Spleen (tissue), 11 donors: ENCODE measurements at regions not wholly inside any gene's neighbourhood (a gene's known extent, or its start where the extent isn't known, plus 50 kb on each side); places are given as distances from the start of the nearest gene placed in this dataset.

Source experiments
- DNase-seq: peaks from one replicate; pipeline ENCODE4 v3.0.0-alpha.2; 2020
- H3K27ac ChIP-seq, 8 donors: fragments of 200-600 bp; sonication (generic) in 7 of 8; 1 replicate in 4 of 8; 2 replicates in 4 of 8; pipeline versions ENCODE4 v1.5.0 to v1.8.0; 2016 to 2021; ENCODE audit warnings: inconsistent platforms in 4 of 8, mild to moderate bottlenecking in 4 of 8, moderate library complexity in 1 of 8
- H3K27me3 ChIP-seq, 7 donors: fragments of 200-600 bp; sonication (generic) in 6 of 7; replicated peaks in 1 of 7; 1 replicate in 4 of 7; 2 replicates in 3 of 7; pipeline versions ENCODE4 v1.5.0 to v1.8.0; 2016 to 2021; ENCODE audit warnings: inconsistent platforms in 3 of 7, mild to moderate bottlenecking in 1 of 7
- H3K36me3 ChIP-seq, 6 donors: fragments of 200-600 bp; sonication (generic) in 5 of 6; 1 replicate in 4 of 6; 2 replicates in 2 of 6; pipeline versions ENCODE4 v1.5.0 to v1.8.0; 2016 to 2021; ENCODE audit warnings: inconsistent platforms in 2 of 6
- H3K4me1 ChIP-seq, 6 donors: fragments of 200-600 bp; sonication (generic) in 5 of 6; 1 replicate in 3 of 6; 2 replicates in 3 of 6; pipeline versions ENCODE4 v1.5.0 to v1.8.0; 2016 to 2021; ENCODE audit warnings: inconsistent platforms in 3 of 6
- H3K4me3 ChIP-seq, 8 donors: fragments of 200-600 bp; sonication (generic) in 7 of 8; 1 replicate in 4 of 8; 2 replicates in 4 of 8; pipeline versions ENCODE4 v1.5.0 to v1.8.0; 2016 to 2021; ENCODE audit warnings: inconsistent platforms in 4 of 8, mild to moderate bottlenecking in 4 of 8, moderate library complexity in 2 of 8
- H3K9me3 ChIP-seq, 8 donors: fragments of 200-600 bp; sonication (generic) in 7 of 8; 1 replicate in 4 of 8; 2 replicates in 4 of 8; pipeline versions ENCODE4 v1.5.0 to v1.8.0; 2016 to 2021; ENCODE audit warnings: inconsistent platforms in 4 of 8
- POLR2A ChIP-seq, 3 donors: fragments of 450-650 bp; IDR thresholded peaks; one replicate each; pipeline ENCODE4 v1.5.1; 2017; ENCODE audit warnings: antibody characterized with exemption in 3 of 3, mild to moderate bottlenecking in 1 of 3
- POLR2AphosphoS5 ChIP-seq, 3 donors: sonication (generic); formaldehyde crosslinking; IDR thresholded peaks; one replicate each; pipeline ENCODE4 v1.5.1; 2017; ENCODE audit warnings: antibody characterized with exemption in 3 of 3
- WGBS, 5 donors: extraction: QIAGEN DNeasy Blood & Tissue Kit in 3 of 5; methylation state at CpG; one replicate each; pipeline versions ENCODE4 v1.1.5 to v1.1.7; 2013 to 2018; 5-methylcytosine and 5-hydroxymethylcytosine counted together
- intact Hi-C: fragments of 100-400 bp; cut with DNase I; formaldehyde crosslinking; loops from one replicate; pipeline ENCODE4 v1.15.0; 2023; ENCODE audit warnings: low total_unique reads
- TF ChIP-seq, protein P1 (sequence below), 11 experiments: fragments of 200-600 bp in 7 of 11; fragments of 450-650 bp in 4 of 11; sonication (generic) in 4 of 11; IDR thresholded peaks in 8 of 11; conservative IDR thresholded peaks in 3 of 11; 1 replicate in 7 of 11; 2 replicates in 4 of 11; pipeline versions ENCODE4 v1.4.0 to v1.8.0; 2016 to 2021; ENCODE audit warnings: antibody characterized with exemption in 11 of 11, inconsistent platforms in 4 of 11, mild to moderate bottlenecking in 1 of 11
- donor health status: healthy with polysubstance abuse.
- donor health status: DM: no; HTN: no; CAD: no; lungs with moderate emphysema.
- donor health status: DM: no; HTN: no; CAD: no.
- donor health status: Bipolar disorder and iron deficiency.
- donor health status: healthy.
- donor health status: DM: no; HTN: no; CAD: no.
- donor health status: DM: yes; HTN: yes; CAD: no.

DNA sequence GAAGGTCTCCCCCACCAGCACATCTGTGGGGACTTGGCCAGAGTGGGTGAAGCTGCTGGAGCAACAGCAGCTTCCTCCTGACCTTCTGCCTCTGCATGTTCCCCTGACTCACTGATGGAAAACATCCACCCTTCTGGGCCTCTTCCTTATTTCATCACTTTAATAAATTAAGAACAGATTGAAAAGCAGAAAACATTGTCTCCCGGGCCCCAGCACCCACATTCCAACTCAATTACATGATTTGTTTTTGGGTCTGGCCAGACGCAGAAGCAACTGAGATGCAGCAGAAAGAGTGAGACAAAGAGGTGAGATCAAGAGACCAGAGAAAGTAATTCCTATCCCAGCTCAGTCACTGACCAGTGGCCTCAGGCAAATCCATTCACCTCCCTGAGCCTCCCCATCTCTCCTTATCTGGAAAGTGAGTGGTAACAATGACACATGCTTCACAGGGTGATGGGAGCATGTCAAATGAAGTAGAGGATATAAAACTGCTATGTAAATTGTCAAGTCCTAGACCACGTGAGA lies 157.1 kb downstream of the ELAVL4 start:
- no peak overlapping the region for H3K4me3 ChIP-seq
- intact Hi-C loops, result no loop called here
- H3K36me3 ChIP-seq, result no peaks in the 10 kb centered on the region
- no peak for DNase-seq
- H3K9me3 ChIP-seq, result no peaks in the 10 kb centered on the region
- TF ChIP-seq, protein P1, sequence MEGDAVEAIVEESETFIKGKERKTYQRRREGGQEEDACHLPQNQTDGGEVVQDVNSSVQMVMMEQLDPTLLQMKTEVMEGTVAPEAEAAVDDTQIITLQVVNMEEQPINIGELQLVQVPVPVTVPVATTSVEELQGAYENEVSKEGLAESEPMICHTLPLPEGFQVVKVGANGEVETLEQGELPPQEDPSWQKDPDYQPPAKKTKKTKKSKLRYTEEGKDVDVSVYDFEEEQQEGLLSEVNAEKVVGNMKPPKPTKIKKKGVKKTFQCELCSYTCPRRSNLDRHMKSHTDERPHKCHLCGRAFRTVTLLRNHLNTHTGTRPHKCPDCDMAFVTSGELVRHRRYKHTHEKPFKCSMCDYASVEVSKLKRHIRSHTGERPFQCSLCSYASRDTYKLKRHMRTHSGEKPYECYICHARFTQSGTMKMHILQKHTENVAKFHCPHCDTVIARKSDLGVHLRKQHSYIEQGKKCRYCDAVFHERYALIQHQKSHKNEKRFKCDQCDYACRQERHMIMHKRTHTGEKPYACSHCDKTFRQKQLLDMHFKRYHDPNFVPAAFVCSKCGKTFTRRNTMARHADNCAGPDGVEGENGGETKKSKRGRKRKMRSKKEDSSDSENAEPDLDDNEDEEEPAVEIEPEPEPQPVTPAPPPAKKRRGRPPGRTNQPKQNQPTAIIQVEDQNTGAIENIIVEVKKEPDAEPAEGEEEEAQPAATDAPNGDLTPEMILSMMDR (IDR thresholded peaks at IDR 0.05 in 8 of 11, conservative IDR thresholded peaks at IDR 0.05 in 3 of 11), result no peak
- TF ChIP-seq POLR2AphosphoS5 (IDR thresholded peaks at IDR 0.05) (no peak), POLR2A (IDR thresholded peaks at IDR 0.05) (no peak)
- peaks cover 0 to 7% (median 0%) of the 10 kb centered on the region in 6 donors for H3K4me1 ChIP-seq
- 36 to 54% (median 41%) methylated on average over 3 of the region's 3 CpGs for WGBS, 5 donors
- no peak overlapping the region for H3K27ac ChIP-seq
- peaks cover 0 to 6% (median 0%) of the 10 kb centered on the region in 7 donors for H3K27me3 ChIP-seq

DNA sequence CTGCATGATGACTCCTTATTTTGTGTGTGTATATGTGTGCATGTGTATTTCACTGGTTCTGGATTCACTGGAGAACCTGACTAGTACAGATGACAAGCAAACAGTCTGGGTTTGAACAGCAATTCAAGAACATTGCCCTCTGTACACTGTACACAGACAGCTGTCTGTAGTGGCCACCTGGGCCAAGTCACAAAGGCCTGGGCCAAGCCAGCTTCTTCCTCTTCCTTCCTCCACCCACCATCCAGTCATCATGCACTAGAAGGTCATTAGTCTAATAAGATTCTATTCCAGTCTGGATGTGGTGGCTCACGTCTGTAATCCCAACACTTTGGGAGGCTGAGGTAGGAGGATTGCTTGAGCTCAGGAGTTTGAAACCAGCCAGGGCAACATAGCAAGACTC lies 155.9 kb downstream of the ELAVL4 start:
- no peak for TF ChIP-seq POLR2AphosphoS5 (IDR thresholded peaks at IDR 0.05)
- TF ChIP-seq POLR2A (IDR thresholded peaks at IDR 0.05), result no peak
- TF ChIP-seq, protein P1 (IDR thresholded peaks at IDR 0.05 in 8 of 11, conservative IDR thresholded peaks at IDR 0.05 in 3 of 11), result no peak
- intact Hi-C loops, result no loop called here
- Histone ChIP-seq H3K4me3 (no peak overlapping the region), H3K36me3 (no peaks in the 10 kb centered on the region), H3K27me3 (peaks cover 0 to 6% (median 0%) of the 10 kb centered on the region in 7 donors), H3K9me3 (no peaks in the 10 kb centered on the region), H3K27ac (no peak overlapping the region), H3K4me1 (peaks cover 0 to 7% (median 0%) of the 10 kb centered on the region in 6 donors)
- no peak for DNase-seq
- WGBS, 5 donors, result 71 to 86% (median 77%) methylated on average over 1 of the region's 1 CpG

DNA sequence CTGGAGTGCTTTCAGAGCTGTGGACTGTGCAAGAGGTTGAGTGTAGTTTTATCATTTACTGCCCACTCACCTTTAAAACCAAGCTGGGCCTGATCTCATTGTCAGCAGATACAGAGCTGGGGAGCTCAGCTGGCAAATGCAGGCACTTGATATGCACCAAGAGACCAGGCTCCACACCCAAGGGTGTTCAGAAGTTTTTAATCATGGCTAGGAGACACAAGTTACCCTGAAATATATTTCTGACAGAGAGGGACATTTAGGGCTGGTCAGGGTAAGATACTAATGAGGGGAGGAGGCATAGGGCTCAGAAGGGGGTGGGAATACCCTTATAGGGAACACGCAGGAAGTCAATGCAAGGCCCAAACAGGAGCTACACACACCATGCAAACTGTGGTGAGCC lies 153.7 kb downstream of the ELAVL4 start:
- 65 to 85% (median 77%) methylated on average over 1 of the region's 1 CpG for WGBS, 5 donors

DNA sequence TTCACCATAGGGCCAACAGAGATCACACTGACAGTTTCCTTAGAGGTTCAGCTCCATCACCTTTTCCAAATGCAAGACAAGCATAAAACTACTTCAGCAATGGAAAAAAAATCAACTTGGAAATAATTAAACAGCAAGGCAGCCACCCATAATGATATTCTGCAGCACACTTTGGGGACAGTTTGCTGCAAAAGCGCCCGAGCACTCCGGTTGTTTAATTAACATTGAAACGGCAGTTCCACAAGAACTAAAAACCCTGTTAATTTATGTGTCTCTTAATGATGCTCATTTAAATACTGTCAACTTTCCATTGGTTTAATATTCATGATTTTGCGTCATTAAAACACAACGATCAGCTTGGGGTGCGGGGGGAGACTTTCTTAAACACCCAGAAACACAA lies 153.2 kb downstream of the ELAVL4 start:
- Histone ChIP-seq H3K9me3 (no peaks in the 10 kb centered on the region), H3K4me3 (no peak overlapping the region), H3K36me3 (no peaks in the 10 kb centered on the region), H3K27me3 (no peaks in the 10 kb centered on the region), H3K27ac (no peak overlapping the region), H3K4me1 (peaks cover 0 to 7% (median 0%) of the 10 kb centered on the region in 6 donors)
- no peak for DNase-seq
- WGBS, 5 donors, result 89 to 97% (median 95%) methylated on average over 7 of the region's 7 CpGs
- TF ChIP-seq, protein P1 (IDR thresholded peaks at IDR 0.05 in 8 of 11, conservative IDR thresholded peaks at IDR 0.05 in 3 of 11), result no peak
- TF ChIP-seq POLR2A (IDR thresholded peaks at IDR 0.05) (no peak), POLR2AphosphoS5 (IDR thresholded peaks at IDR 0.05) (no peak)
- intact Hi-C loops, result no loop called here

More for the DNA sequence above, 153.7 kb downstream of the ELAVL4 start:
- intact Hi-C loops, result no loop called here
- no peak overlapping the region for H3K27ac ChIP-seq
- TF ChIP-seq, protein P1 (IDR thresholded peaks at IDR 0.05 in 8 of 11, conservative IDR thresholded peaks at IDR 0.05 in 3 of 11), result no peak
- TF ChIP-seq POLR2A (IDR thresholded peaks at IDR 0.05) (no peak), POLR2AphosphoS5 (IDR thresholded peaks at IDR 0.05) (no peak)
- no peak for DNase-seq
- H3K4me3 ChIP-seq, result no peak overlapping the region
- H3K36me3 ChIP-seq, result no peaks in the 10 kb centered on the region
- no peaks in the 10 kb centered on the region for H3K9me3 ChIP-seq
- H3K4me1 ChIP-seq, result peaks cover 0 to 7% (median 0%) of the 10 kb centered on the region in 6 donors
- H3K27me3 ChIP-seq, result no peaks in the 10 kb centered on the region
